Fibroblast of mammary gland (primary cell): ENCODE measurements at regions not wholly inside any gene's neighbourhood (a gene's known extent, or its start where the extent isn't known, plus 50 kb on each side); places are given as distances from the start of the nearest gene placed in this dataset.

Source experiments
- DNase-seq: peaks from one replicate; pipeline ENCODE4 v3.0.0-alpha.2; 2010; ENCODE audit warnings: low read depth
- H3K4me3 ChIP-seq: 2 replicates; pipeline ENCODE4 v1.5.1; 2011; ENCODE audit warnings: low read depth, mild to moderate bottlenecking, low read length, moderate library complexity; ENCODE audit not compliant: control insufficient read depth
- CTCF ChIP-seq: conservative IDR thresholded peaks from 2 replicates; pipeline ENCODE4 v1.5.1; 2011; ENCODE audit warnings: low read depth, low read length, inconsistent platforms; ENCODE audit not compliant: control insufficient read depth, insufficient read depth

- no peak overlapping the region for H3K4me3 ChIP-seq
- no peak for DNase-seq
- no peak for TF ChIP-seq CTCF
These were observed 301.7 kb upstream of the ESRRG start for GRCh38 chr1:217024911-217025310.

- no peak for TF ChIP-seq CTCF
- no peak overlapping the region for H3K4me3 ChIP-seq
These were observed 298.7 kb upstream of the ESRRG start for GRCh38 chr1:217021956-217022355.

DNA sequence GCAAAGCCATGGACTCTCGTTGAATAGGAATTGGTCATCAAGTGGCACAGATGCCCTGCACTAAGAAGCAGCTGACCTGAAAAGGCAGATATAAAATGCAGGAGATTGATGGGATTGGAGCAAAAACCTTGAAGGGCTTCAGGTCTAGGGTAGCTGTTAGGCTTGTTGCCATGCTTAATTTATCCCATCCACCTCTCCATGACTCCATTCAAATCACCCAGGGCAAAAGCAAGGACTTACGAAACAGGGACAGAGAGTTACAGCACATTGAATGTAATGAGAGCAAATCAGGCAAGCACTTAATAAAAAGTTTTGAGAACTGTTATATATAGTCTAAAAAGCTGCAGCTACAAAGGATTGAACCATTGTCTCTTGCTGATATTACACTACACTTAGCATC lies 298.2 kb upstream of the ESRRG start:
- H3K4me3 ChIP-seq = no peak overlapping the region
- DNase-seq = no peak
- TF ChIP-seq CTCF = no peak

More at GRCh38 chr1:217021956-217022355, 298.7 kb upstream of the ESRRG start:
- DNase-seq = no peak

- no peak for DNase-seq
- no peak overlapping the region for H3K4me3 ChIP-seq
- TF ChIP-seq CTCF = no peak
These were observed 296.2 kb upstream of the ESRRG start for GRCh38 chr1:217019475-217019874.

- no peak for TF ChIP-seq CTCF
- no peak overlapping the region for H3K4me3 ChIP-seq
- no peak for DNase-seq
These were observed 295.4 kb upstream of the ESRRG start for GRCh38 chr1:217018648-217019047.

- no peak for TF ChIP-seq CTCF
- no peak overlapping the region for H3K4me3 ChIP-seq
- DNase-seq = no peak
These were observed 293.9 kb upstream of the ESRRG start for GRCh38 chr1:217017165-217017564.

- H3K4me3 ChIP-seq = no peak overlapping the region
- no peak for DNase-seq
- TF ChIP-seq CTCF = no peak
These were observed 290.8 kb upstream of the ESRRG start for GRCh38 chr1:217014066-217014465.
